ENCODE measurements at regions not wholly inside any gene's neighbourhood (a gene's known extent, or its start where the extent isn't known, plus 50 kb on each side); places are given as distances from the start of the nearest gene placed in this dataset.
"Not testable (repeated sequence)": the region's sequence is repeated elsewhere in the genome, so short reads cannot be mapped to it uniquely, and the experiment has no call there.

DNA sequence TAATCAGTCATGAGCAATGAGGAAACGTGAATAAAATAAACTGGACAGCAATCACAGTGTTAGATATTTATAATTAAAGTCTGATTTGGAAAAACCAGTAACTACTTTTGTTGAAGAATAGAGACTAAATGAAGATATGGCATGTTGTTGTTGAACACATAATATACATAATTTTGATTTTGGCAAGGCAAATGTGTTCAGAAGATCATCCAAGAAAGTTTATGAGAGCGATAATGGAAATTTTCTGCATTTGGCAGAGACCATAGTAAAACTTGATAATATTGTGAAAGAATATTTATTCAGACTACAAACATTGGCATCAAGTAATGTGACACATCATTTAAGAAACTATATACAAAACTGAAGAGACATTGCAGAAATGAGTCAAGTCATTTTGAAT lies 620.7 kb downstream of the TMA16 start:
- no peak for DNase-seq

DNA sequence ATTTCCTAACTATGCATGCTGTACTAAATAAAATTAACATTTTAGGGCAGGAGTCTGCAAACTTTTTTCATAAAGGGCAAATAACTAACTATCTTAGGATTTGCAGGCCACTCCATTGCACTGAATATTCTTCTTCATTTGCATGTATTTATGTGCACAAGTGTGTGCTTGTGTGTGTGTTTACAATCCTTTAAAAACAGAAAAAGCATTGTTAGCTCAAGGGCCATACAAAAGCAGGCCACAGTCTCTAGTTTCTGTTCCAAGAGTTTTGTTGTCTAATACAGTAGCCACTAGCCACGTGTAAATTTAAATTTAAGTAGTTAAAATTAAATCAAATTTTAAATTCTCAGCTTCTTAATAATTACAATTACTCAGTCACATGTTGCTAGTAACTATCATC lies 621.8 kb downstream of the TMA16 start:
- DNase-seq = no peak

DNA sequence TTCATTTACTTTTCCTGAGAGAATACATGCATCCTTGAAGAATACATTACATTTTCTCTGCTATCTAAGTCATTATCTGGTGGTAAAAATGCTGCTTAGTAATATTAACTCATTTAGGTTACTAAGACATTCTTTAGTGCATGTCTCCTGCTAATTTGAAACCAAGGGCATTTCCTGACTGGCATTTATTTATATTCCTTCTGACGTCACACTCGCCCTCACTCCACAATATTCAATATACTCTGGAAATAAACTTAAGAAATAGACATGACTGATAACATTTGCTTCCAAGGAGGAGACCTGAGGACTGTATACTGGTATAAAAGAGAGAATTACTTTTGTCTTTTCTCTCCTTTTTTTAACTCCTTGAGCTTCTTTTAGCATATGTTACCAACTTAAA lies 619.5 kb upstream of the SMIM31 start:
- no peak for DNase-seq

DNA sequence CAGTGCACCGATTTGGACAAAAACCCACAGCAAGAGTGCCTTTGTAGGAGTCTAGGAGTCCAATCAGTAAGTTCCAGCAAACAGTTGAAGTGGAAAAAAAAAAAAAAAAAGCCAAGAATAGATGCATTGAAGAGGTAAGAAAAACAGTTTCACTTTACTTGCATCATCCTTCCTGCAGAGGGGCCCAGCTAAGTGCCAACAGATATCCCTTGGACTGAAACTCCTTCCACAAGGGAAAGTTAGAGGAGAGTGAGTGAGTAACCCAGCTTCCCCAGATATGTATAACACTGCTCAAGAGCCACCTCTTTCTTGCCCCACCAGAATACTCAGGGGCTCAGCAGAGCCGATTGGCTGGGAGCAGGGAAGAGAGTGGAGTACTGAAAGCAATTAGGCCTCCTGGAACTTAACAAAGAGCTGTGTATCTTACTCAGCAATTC lies 617.7 kb upstream of the SMIM31 start:
- no peak for DNase-seq

DNA sequence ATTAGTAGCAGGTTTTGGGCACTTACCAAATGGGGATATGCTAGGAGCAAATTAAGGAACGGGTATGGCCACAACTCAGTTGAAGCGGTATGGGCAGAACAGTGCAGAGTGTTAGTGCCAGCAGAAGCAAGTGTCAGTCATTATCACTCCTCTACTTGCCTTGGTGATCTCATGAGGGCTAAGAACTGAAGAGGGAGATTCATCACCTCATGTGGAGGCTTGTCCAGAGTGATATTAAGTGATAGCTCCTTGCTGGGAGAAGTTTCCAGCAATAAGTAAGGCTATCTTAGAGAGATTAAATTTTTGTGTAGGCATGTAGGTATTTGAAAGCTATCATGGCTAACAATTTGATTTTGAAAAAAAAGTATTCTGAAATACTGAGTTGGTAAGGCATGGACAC lies 615.4 kb upstream of the SMIM31 start:
- DNase-seq = no peak

DNA sequence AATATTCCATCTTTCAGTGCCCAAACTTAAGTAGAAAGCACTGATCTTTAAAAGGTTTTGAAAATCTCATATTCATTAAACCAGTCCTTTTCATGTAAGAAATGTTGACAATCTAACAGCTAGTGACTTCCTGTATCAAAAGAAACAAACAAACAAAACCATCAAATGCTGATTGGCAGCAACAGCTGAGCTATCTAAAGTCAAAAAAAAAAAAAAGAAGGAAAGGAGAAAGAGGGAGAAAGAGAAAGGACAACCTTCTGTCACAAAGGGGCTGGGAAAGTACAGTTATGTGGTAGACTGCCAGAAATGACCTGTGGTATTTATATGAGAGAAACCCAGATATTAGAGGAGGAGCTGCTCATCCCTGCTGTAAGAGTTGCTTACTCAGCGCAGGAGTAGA lies 614.6 kb upstream of the SMIM31 start:
- no peak for DNase-seq

DNA sequence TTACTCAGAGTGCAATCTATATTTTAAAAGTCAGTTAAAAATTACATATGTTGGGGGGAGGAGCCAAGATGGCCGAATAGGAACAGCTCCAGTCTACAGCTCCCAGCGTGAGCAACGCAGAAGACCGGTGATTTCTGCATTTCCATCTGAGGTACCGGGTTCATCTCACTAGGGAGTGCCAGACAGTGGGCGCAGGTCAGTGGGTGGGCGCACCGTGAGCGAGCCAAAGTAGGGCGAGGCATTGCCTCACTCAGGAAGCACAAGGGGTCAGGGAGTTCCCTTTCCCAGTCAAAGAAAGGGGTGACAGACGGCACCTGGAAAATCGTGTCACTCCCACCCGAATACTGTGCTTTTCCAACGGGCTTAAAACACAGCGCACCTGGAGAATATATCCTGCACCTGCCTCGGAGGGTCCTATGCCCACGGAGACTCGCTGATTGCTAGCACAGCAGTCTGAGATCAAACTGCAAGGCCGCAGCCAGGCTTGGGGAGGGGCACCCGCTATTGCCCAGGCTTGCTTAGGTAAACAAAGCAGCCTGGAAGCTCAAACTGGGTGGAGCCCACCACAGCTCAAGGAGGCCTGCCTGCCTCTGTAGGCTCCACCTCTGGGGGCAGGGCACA lies 612.1 kb upstream of the SMIM31 start:
- DNase-seq = not testable (repeated sequence)

DNA sequence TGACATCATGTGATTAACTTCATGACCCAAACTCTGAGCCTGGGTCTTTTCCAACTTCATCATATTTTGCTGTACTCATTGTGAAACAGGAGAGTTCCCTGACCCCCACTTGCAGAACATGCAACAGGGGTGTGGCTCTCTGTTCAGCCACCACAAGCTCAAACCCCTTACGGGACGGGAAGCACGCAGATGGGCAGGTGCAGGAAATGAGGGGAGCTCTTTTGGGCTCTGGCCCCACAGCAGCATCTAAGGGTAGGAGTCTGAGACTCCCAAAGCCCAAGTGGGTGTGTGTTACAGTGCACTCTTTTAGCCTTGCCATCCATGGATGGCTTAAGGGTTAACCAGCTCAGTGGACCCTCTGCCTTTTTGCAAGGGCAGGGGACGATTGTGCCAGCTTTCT lies 599.5 kb upstream of the SMIM31 start:
- no peak for DNase-seq

DNA sequence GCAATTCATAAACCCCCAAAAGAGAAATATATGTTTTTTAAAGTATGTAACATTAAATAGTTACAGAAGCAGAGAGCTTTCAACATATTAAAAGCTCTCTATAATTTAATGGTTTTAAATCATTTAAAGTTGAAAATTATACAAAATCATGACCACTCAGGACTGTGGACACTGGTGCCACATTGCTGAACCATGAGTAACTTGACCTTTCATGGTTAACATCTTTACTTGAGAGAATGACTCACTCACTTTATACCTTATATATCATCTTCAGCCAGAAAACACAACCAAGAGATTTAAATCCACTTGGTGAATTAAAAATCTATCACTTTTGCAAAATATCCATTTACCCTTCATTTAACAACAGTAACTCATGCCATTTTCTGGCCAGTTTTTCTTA lies 584.3 kb upstream of the SMIM31 start:
- DNase-seq = no peak

DNA sequence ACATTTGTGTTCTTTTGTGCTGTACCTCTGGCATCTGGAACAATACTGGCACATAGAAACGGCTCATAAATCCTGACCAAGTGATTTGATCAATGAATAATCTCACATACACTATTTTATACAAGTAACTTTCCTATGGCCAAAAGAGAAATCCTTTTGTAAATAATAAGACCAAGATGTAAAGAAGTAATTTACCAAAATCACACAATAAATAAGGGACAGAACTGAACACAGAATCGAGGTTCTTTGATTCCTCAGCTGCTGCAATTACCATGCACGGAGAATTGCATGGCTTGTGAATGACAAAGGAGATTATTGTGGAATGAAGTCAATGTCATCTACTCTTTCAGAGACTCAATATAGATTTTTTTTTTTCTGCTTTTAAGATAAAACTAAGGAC lies 576.8 kb upstream of the SMIM31 start:
- no peak for DNase-seq

DNA sequence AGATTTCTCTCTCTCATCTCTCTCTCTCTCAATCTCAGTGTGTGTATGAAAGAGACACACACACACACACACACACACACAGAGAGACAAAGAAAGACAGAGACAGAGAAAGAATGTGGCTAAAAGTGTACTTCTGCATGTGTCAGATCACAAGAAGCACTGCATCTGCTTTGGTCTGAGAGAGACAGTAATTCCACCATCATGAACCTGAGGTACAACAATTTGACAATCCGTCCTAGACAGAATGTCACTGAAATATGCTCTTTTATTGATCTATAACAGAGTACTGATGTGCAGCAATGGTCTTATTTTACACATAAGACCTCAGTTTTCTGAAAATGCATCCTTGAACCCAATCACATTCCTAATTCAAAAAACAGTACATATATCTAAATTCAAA lies 576.2 kb upstream of the SMIM31 start:
- DNase-seq = no peak

DNA sequence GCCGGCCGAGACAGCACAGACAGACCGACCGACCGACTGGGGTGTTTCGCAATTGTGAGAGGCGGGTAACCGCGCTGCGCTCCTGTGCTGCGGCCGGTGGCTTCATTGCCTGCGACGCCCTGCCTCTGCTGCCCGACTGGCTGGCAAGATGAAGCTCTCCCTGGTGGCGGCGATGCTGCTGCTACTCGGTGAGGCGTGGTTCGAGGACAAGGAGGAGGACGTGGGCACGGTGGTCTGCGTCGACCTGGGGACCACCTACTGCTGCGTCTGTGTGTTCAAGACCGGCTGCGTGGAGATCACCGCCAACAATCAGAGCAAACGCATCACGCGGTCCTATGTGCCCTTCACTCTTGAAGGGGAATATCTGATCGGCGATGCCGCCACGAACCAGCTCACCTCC lies 565.7 kb upstream of the SMIM31 start:
- no peak for DNase-seq

DNA sequence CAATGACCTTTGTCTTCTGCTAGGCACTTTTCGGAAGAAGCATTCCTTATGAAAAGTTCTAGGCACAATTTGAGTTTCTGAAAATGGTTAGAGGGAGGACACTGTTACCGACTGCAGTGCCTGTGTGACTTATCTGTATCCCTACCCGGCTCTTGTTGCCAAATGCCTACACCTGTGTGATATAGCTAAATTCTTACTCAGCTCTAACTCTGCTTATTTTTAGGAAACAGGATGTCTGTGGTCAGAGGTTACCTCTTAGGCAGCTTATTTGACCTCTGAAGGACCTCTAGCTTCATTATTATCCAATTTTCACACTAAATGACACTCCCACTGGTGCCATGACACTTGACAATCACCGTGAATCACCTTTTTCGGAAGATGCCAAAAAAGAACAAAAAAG lies 561.1 kb upstream of the SMIM31 start:
- no peak for DNase-seq

DNA sequence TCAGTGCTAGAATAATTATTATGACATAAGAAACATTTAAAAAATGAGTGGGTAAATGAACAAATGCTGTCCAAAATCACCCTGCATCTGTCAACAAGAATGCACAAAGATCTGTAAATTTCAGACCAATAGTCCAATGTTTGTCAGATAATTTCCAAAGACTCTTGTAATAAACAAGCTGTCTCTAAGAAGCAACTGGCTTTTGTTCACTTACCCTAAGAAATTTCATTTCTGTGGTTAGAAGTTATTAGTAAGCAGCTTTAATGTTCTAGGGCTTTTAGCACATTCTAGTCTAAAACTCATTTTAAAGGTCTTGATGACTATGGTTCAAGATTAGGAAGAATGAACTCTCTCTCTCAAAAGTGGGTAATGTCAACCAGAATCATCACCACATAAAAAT lies 560.3 kb upstream of the SMIM31 start:
- no peak for DNase-seq

DNA sequence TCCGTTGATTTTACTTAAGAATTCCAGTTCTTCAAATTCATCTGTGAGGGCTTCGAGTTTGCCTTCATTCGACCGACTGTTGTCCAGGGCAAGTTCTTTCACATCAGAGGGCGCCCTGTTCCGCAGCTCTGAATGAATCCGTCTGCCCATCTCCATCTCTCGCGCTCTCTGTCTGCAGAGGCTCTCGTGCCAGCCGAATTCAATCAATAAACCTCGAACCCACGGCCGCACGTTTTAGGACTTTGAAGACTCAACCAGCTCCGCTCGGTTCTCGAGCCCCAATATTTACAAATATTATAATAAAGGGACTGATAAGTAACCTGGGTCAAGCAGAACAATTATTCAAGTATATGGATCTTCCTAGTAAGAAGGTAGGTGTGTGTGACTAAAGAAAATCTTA lies 556.4 kb upstream of the SMIM31 start:
- no peak for DNase-seq

DNA sequence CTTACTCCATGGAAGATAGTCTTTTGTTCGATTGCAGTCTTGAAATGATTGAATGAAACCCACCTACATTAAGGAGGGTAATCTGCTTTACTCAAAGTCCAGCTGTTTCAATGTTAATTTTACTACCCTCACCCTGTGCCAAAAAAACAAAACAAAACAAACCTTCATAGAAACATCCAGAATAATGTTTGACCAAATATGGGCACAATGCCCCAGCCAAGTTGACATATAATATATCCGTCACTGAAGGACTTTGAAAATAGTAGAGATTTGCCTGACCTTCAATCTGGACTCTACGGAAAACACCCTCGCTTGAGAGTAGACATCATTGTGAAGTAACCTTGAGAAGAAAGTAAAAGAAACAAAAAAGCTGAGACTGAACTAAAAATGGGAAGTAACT lies 550.5 kb upstream of the SMIM31 start:
- no peak for DNase-seq

DNA sequence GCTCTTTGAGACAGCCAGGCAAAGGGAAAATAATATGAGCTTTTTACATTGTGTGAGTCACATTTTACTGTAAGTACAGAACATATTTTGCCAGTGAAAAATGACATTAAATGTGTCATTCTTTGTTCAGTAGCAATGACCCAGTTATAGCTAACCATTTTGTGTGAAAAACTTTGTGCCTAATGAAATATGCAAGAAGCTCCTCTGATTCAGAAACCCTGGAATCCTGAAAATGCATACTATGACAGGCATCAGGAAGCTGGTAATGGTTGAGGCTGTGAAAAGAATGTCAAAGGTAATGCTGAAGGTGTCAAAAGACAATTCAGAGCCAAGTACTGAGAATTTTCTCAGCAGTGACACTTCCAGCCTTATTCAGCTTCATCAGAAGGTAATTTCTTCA lies 549.5 kb upstream of the SMIM31 start:
- no peak for DNase-seq

DNA sequence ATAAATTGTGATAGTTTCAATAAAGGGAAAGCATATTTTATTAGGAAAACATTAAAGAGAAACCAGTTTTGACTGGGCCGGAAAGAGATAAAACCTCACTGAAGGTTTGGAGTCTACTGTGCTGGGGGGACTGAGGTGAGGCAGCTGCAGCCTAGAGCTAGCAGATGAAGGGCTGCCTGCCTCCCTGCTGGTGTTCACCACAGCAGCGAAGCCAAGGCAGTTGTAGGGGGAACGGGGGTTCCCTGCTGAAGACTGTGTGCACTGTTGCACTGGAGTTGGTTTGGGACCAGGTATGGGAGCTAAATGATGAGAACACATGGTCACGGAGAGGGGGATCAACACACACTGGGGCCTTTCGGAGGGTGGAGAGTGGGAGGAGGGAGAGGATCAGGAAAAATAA lies 546.5 kb upstream of the SMIM31 start:
- DNase-seq = no peak

DNA sequence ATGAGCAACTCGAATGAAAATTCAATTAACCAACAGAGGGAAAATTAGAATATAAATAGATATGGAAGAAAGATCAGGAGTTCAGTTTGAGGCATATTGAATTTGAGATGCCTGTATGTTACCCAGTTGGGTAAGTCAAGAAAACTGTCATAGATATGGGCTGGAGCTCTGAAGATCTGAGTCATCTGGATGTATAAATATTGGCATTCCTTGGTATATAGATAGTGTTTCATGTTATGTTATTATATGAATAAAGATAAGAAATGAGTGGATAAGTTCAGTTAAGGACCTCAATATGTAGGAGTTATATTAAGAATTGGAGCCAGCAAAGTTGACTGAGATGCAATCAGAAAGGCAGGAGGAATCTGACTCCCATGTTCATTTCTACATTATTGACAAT lies 543.6 kb upstream of the SMIM31 start:
- DNase-seq = no peak

DNA sequence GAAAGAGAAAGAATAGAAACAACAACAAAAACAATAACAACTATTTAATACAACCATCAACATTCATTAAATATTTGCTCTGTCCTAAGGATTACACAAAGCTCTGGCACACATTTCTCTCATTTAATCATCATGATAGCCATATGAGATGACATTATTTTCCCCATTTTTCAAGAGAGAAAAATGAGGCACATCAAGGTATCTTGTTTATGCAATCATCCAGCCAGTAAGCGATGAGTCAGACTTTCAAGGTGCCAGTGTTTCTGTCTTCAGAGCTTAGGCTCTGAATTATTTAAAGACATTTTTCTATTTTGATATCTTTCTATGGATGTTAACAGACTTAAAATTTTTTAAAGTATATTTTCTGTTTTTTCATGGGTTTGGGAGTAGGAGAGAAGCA lies 541.8 kb upstream of the SMIM31 start:
- DNase-seq = no peak

DNA sequence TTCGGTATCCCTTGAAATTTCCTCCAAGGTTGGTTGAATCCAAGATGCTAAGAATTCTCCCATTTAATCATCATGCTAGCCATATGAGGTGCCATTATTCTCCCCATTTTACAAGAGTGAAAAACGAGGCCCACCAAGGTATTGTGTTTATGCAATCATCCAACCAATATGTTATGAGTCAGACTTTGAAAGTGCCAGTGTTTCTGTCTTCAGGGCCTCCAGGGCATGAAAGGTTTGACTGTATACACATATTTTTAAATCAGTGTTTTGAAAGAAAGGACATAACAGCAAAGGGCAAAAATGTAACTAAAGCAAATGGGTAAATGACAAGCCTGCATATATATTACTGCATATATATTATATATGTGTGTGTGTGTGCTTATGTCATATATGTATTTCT lies 541.2 kb upstream of the SMIM31 start:
- DNase-seq = no peak

DNA sequence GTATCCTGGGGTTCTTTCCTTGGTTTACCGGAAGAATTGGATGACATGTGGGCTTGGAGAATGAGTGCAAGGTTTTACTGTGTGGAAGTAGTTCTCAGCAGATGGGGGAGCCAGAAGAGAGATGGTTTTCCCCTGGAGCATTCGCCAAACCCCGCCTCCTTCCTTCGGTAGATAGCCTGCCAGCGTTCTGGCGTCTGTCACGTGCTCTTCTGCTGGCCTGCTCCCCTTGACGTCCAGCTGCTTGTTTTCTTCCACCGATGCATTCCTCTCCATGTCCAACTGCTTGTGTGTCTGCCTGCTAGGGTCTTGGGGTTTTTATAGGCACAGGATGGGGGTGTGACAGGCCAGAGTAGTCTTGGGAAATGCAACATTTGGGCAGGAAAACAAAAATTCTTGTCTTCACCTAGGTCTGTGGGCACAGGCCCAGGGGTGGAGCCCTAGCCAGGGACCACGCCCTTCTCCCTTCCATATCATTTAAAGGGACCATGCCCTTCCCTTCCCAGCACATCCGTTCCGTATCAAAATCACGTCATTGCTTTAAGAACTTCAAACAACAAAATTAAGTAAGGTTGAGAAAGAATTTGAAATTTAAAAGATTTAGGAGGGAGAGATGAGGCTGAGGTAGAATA lies 538.7 kb upstream of the SMIM31 start:
- no peak for DNase-seq

DNA sequence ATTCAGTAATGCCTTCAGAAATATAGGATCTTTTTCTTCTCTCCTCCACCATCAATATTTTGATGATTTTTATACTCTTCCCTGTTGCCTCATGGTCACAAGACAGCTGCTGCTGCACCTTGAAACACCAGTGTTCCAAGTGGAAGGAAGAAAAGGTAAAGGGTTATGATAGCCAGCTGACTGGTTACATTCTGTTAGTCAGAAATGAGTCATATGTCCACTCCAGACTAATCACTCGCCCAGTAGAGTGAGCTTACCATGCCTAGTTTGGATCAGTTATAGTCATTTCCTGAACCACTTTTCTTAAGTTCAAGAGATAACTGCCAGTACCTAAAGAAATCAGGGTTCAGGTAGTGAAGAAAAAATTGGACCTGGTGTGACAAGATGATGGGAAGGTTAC lies 532.3 kb upstream of the SMIM31 start:
- DNase-seq = no peak

DNA sequence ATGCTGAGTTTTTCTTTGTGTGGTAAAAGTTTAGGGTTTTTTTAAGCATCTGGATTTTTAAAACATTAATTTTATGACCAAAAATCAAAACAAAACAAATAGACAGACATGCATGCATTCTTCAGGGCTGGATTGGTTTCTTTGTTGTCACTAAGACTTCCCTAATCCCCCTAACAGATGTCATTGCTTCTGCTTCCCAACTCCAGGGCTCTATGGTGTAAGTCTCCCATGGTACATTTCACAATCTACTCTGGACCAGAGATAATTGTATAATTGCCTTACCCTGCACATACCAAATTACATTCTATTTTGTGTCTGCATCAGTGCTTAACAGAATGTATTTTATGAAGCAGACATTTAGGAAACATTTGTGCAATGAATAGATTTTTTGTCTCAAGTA lies 529.1 kb upstream of the SMIM31 start:
- no peak for DNase-seq

DNA sequence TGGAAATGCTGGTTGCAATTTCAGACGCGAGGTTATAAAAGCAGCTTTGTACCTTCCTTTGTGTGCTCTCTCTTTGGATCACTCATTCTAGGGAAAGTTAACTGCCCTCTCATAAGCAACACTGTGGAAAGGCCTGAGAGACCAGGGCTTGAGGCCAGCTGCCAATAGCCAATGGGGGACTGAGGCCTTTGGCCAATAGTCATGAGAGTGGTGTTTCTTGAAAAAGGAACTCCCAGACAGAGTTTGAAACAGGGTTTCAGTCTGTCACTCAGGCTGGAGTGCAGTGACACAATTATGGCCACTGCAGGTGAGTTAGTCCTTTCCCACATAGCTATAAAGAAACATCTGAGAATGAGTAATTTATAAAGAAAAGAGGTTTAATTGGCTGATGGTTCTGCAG lies 524.7 kb upstream of the SMIM31 start:
- DNase-seq = no peak

DNA sequence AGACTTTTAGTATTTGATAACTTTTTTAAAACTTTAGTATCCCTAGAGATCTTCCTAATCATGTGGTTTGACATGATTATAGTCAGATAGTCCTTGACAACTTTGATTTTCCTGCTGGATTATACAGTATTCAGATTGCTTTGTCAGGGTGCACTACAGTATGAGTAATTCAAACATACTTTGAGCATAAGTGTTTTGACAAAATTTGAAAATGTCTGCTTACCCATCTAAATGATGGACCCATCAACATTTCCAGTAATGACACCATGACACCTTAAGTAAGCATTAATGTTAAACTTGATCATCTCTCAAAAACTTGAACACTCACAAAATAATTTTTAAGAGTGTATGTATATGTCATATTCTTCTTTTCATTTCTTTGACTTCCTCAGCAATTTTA lies 514.5 kb upstream of the SMIM31 start:
- DNase-seq = no peak

Measured in NCI-H2081 treated with DMSO at 0.1 percent for 48 hours (cell line).